Fibroblast of mammary gland (primary cell): ENCODE measurements at regions not wholly inside any gene's neighbourhood (a gene's known extent, or its start where the extent isn't known, plus 50 kb on each side); places are given as distances from the start of the nearest gene placed in this dataset.

Experiments
- DNase-seq: peaks from one replicate; pipeline ENCODE4 v3.0.0-alpha.2; 2010; ENCODE audit warnings: low read depth
- H3K4me3 ChIP-seq: 2 replicates; pipeline ENCODE4 v1.5.1; 2011; ENCODE audit warnings: low read depth, mild to moderate bottlenecking, low read length, moderate library complexity; ENCODE audit not compliant: control insufficient read depth
- TF ChIP-seq, protein P1 (sequence below): conservative IDR thresholded peaks from 2 replicates; pipeline ENCODE4 v1.5.1; 2011; ENCODE audit warnings: low read depth, low read length, inconsistent platforms; ENCODE audit not compliant: control insufficient read depth, insufficient read depth

DNA sequence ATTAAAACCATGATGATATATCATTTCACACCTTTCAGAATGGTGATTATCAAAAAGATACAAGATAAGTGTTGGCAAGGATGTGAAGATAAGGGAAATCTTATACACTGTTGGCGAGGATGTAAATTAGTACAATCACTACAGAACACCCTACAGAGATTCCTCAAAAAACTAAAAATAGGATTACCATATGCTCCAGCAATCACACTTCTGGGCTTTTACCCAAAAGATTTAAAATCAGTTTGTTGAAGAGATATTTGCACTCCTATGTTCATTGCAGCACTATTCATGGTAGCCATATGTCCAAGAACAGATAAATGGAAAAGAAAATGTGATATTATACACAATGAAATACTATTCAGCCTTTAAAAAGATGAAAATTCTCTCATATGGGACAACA, 240.4 kb downstream of the GABRG1 start:
- no peak for DNase-seq
- TF ChIP-seq, protein P1, sequence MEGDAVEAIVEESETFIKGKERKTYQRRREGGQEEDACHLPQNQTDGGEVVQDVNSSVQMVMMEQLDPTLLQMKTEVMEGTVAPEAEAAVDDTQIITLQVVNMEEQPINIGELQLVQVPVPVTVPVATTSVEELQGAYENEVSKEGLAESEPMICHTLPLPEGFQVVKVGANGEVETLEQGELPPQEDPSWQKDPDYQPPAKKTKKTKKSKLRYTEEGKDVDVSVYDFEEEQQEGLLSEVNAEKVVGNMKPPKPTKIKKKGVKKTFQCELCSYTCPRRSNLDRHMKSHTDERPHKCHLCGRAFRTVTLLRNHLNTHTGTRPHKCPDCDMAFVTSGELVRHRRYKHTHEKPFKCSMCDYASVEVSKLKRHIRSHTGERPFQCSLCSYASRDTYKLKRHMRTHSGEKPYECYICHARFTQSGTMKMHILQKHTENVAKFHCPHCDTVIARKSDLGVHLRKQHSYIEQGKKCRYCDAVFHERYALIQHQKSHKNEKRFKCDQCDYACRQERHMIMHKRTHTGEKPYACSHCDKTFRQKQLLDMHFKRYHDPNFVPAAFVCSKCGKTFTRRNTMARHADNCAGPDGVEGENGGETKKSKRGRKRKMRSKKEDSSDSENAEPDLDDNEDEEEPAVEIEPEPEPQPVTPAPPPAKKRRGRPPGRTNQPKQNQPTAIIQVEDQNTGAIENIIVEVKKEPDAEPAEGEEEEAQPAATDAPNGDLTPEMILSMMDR, result no peak
- H3K4me3 ChIP-seq, result no peak overlapping the region

- DNase-seq, result no peak
- H3K4me3 ChIP-seq, result no peak overlapping the region
- TF ChIP-seq, protein P1, result no peak
Observed at GRCh38 chr4:45876235-45876890, 247.5 kb downstream of the GABRG1 start.

DNA sequence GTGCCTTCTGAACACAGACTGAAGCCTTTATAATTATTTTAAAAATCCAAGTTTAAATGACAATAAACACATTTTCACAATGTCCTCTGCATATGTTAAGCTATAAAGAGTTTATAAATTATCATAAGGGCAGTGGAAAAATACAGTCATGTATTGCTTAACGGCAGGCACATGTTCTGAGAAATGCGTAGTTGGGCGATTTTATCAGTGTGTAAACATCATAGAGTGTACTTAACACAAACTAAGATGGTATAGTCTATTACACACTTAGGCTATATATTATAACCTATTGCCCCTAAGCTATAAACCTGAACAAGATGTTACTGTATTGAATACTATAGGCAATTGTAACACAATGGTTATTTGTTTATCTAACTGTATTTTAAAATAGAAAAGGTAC, 254.7 kb downstream of the GABRG1 start:
- DNase-seq, result no peak
- TF ChIP-seq, protein P1, result no peak

DNA sequence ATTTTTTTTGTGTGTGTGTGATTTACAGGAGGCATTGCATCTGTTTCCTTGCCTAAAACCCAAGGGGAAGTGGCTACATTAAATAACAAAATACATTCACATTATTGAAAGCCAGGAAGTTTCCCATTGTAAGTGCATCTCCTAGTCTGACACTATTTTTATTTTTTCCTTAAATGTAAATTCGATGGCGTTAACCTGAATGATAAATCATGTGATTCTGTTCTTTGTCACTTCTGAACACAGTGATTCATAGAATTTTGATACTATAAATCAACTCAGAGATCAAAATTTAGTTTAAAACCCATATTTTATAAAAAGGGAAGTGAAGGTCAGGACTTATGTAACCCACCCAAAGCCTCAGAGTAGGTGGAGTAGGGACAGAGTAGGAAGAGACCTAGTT, 258.1 kb downstream of the GABRG1 start:
- H3K4me3 ChIP-seq, result no peak overlapping the region
- TF ChIP-seq, protein P1, result no peak
- no peak for DNase-seq

More for the DNA sequence above, 254.7 kb downstream of the GABRG1 start:
- no peak overlapping the region for H3K4me3 ChIP-seq

DNA sequence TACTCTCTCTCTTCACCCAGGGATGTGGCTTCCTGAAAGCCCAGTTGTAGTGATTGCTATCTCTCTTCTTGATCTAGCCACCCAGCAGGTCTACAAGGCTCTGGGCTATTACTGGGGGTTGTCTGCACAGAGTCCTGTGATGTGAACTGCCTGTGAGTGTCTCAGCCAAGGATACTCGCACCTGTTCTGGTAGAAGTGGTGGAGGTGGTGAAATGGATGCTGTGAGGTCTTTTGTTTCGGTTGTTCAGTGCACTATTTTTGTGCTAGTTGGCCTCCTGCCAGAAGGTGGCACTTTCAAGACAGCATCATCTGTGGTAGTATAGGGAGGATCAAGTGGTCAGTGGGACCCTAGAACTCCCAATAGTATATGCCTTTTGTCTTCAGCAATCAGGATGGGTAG, 268.0 kb downstream of the GABRG1 start:
- H3K4me3 ChIP-seq, result no peak overlapping the region
- no peak for DNase-seq
- TF ChIP-seq, protein P1, result no peak

DNA sequence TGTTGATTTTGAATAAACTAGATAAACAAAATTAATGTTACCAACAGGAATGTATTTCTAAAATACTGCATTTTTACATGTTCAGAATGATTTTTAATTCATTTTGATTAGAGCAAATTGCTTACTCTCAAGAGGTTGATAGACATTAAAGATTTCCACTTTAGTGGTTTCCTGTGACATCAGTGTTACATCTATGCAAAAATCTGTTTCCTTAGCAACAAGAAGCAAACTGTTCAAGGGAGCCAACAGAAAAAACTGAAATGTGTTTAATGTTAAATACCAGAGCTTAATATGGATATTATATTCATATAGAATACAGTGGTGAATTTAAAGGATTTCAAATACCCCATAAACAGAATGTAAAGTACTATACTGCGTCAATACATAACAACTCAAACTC, 277.8 kb downstream of the GABRG1 start:
- H3K4me3 ChIP-seq, result no peak overlapping the region
- TF ChIP-seq, protein P1, result no peak
- no peak for DNase-seq

DNA sequence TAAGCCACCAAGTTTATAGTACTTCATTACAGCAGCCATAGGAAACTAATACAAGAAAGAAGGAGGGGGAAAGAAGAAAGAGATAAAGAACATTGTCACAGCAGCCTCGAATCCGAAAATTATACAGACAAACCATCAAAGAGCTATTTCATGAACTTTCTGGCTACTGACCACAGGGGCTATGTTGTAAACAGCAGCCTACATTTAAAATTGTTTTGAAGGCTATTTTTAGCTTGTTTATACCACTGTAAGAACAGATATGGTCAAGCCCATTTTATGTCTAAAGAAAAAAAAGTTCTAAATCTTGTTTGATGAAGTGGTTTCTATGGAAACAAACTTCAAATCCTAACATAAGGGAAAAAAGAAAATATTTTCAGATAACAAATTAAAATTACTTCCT, 282.1 kb downstream of the GABRG1 start:
- TF ChIP-seq, protein P1, result no peak

More for the DNA sequence above, 282.1 kb downstream of the GABRG1 start:
- no peak for DNase-seq
- no peak overlapping the region for H3K4me3 ChIP-seq
